Subcutaneous abdominal adipose tissue (tissue), 5 donors: ENCODE measurements at regions not wholly inside any gene's neighbourhood (a gene's known extent, or its start where the extent isn't known, plus 50 kb on each side); places are given as distances from the start of the nearest gene placed in this dataset.
"Not testable (repeated sequence)": the region's sequence is repeated elsewhere in the genome, so short reads cannot be mapped to it uniquely, and the experiment has no call there.

Experiments
- H3K27ac ChIP-seq: one replicate; pipeline ENCODE4 v1.7.0; 2013; ENCODE audit warnings: low read depth, mild to moderate bottlenecking, inconsistent platforms, low read length, moderate library complexity
- H3K27me3 ChIP-seq, 5 donors: one replicate each; pipeline ENCODE4 v1.7.0; 2013; ENCODE audit warnings: low read length in 5 of 5, inconsistent platforms in 1 of 5; ENCODE audit not compliant: control insufficient read depth in 5 of 5, insufficient read depth in 4 of 5
- H3K36me3 ChIP-seq, 5 donors: one replicate each; pipeline ENCODE4 v1.7.0; 2013; ENCODE audit warnings: low read length in 5 of 5; ENCODE audit not compliant: control insufficient read depth in 5 of 5, insufficient read depth in 5 of 5
- H3K4me1 ChIP-seq, 5 donors: one replicate each; pipeline ENCODE4 v1.7.0; 2013; ENCODE audit warnings: low read length in 5 of 5, mild to moderate bottlenecking in 3 of 5, moderate library complexity in 1 of 5; ENCODE audit not compliant: control insufficient read depth in 5 of 5, insufficient read depth in 5 of 5
- H3K4me3 ChIP-seq, 5 donors: one replicate each; pipeline ENCODE4 v1.7.0; 2013; ENCODE audit warnings: low read length in 5 of 5, low read depth in 1 of 5
- H3K9ac ChIP-seq, 5 donors: one replicate each; pipeline ENCODE4 v1.7.0; 2013; ENCODE audit warnings: low read length in 5 of 5, mild to moderate bottlenecking in 4 of 5, moderate library complexity in 3 of 5
- H3K9me3 ChIP-seq, 5 donors: one replicate each; pipeline ENCODE4 v1.7.0; 2013; ENCODE audit warnings: low read length in 5 of 5; ENCODE audit not compliant: control insufficient read depth in 5 of 5
- donor health status: healthy.
- donor health status: healthy.
- donor health status: healthy.
- donor health status: healthy.
- donor health status: healthy.

DNA sequence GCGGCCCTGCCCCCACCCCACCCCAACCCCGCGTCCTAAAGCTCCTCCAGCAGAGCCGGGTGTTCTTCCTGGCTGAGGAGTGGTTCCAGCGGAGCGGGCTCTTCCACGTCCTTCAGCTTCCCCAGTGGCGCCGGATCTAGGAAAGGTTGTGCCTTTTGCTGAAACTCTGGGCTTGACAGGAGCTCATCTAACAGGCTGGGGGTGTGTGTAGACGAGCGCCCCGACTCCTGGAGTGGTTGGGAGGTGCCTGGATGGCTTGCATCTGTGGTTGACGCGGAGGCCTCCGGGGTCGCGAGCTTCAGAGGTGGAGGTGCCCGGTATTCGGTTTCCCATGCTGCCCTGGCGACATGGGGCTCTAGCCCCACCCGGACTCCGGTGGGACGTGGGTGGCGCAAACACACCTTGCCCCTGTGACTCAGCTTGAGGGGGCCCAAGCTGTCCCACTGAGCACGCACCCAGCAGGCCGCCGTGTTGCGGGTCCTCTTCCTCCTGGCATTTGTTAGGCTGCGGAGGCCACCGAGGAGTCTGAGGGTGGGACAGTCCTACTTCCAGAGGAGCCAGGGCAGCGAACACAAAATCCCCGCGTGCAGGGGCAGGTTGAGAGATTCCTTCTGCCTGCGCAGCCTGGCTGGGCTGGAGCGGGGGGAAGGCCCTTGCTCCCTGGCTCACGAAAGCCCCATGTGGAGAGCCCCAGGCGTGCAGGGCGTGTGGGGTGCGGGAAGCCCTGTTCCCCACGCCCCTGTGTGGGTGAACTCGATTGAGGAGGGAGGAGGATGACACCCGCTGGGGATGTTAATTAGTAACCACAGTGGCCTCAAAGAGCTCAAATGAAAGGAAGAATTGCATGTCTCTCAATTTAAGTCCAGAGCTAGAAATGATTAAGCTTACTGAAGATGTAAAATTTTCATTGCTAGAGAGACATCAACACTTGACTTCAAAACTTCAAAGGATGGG, 3921.7 kb upstream of the OR11H1 start:
- not testable (repeated sequence) for H3K27ac ChIP-seq, H3K9ac ChIP-seq, H3K27me3 ChIP-seq, H3K36me3 ChIP-seq, H3K4me1 ChIP-seq
- Histone ChIP-seq H3K4me3 (peak overlapping the region in 1 of 5 donors; percentile 2), H3K9me3 (peaks cover 0 to 33% (median 17%) of the 10 kb centered on the region in 5 donors)

DNA sequence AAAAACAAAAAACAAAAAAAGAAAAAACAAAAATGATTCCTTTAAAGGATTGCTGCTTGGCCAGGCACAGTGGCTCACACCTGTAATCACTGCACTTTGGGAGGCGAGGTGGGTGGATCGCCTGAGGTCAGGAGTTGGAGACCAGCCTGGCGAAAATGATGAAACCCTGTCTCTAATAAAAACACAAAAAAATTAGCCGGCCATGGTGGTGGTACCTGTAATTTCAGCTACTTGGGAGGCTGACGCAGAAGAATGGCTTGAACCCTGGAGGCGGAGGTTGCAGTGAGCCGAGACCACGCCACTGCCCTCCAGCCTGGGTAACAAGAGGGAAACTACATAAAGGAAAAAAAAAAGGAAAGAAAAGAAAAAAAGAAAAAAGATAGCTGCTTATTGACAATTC, 3920.8 kb upstream of the OR11H1 start:
- H3K27ac ChIP-seq, H3K4me1 ChIP-seq, H3K36me3 ChIP-seq, H3K9ac ChIP-seq, H3K27me3 ChIP-seq: not testable (repeated sequence)
- Histone ChIP-seq H3K9me3 (peaks cover 0 to 35% (median 23%) of the 10 kb centered on the region in 5 donors), H3K4me3 (peak overlapping the region in 1 of 5 donors; percentile 2)

DNA sequence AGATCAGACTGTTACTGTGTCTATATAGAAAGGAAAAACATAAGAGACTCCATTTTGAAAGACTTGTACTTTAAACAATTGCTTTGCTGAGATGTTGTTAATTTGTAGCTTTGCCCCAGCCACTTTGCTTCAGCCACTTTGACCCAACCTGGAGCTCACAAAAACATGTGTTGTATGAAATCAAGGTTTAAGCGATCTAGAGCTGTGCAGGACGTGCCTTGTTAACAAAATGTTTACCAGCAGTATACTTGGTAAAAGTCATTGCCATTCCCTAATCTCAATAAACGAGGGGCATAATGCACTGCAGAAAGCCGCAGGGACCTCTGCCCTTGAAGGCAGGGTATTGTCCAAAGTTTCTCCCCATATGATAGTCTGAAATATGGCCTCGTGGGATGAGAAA, 3919.5 kb upstream of the OR11H1 start:
- not testable (repeated sequence) for H3K27me3 ChIP-seq, H3K9ac ChIP-seq, H3K36me3 ChIP-seq, H3K4me3 ChIP-seq, H3K27ac ChIP-seq, H3K4me1 ChIP-seq
- H3K9me3 ChIP-seq, result peaks cover 0 to 44% (median 25%) of the 10 kb centered on the region in 5 donors

GRCh38 chr22:11609193-11609592, 3918.8 kb upstream of the OR11H1 start:
- H3K27me3 ChIP-seq, H3K9ac ChIP-seq, H3K4me3 ChIP-seq, H3K36me3 ChIP-seq, H3K27ac ChIP-seq, H3K4me1 ChIP-seq: not testable (repeated sequence)
- peaks cover 0 to 47% (median 28%) of the 10 kb centered on the region in 5 donors for H3K9me3 ChIP-seq

GRCh38 chr22:11611280-11611679, 3916.7 kb upstream of the OR11H1 start:
- H3K27me3 ChIP-seq, H3K4me1 ChIP-seq, H3K9ac ChIP-seq, H3K27ac ChIP-seq, H3K4me3 ChIP-seq, H3K36me3 ChIP-seq: not testable (repeated sequence)
- peaks cover 0 to 40% (median 13%) of the 10 kb centered on the region in 5 donors for H3K9me3 ChIP-seq

DNA sequence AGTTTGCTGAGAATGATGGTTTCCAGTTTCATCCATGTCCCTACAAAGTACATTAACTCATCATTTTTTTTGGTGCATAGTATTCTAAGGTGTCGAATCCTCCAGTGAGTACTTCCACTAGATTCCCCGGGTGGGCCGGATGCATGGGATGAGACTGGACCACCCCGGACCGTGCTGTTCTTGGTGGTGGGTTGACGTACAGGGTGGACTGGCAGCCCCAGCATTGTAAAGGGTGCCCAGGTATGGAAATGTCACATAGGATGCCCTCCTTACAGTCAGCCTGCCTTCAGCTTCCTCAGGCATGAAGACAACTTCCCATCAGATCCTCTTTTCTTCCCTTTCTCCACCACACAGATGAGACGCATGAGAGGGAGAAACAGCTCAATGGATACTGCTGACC, 3916.1 kb upstream of the OR11H1 start:
- H3K9me3 ChIP-seq, result peaks cover 0 to 39% (median 10%) of the 10 kb centered on the region in 5 donors
- H3K4me1 ChIP-seq, result not testable (repeated sequence)

GRCh38 chr22:11613081-11613897, 3914.7 kb upstream of the OR11H1 start:
- peaks cover 0 to 43% (median 19%) of the 10 kb centered on the region in 5 donors for H3K9me3 ChIP-seq
- not testable (repeated sequence) for H3K4me1 ChIP-seq, H3K9ac ChIP-seq, H3K36me3 ChIP-seq, H3K4me3 ChIP-seq, H3K27ac ChIP-seq, H3K27me3 ChIP-seq

More for the DNA sequence above, 3916.1 kb upstream of the OR11H1 start:
- H3K4me3 ChIP-seq, H3K27ac ChIP-seq, H3K9ac ChIP-seq, H3K36me3 ChIP-seq, H3K27me3 ChIP-seq: not testable (repeated sequence)

DNA sequence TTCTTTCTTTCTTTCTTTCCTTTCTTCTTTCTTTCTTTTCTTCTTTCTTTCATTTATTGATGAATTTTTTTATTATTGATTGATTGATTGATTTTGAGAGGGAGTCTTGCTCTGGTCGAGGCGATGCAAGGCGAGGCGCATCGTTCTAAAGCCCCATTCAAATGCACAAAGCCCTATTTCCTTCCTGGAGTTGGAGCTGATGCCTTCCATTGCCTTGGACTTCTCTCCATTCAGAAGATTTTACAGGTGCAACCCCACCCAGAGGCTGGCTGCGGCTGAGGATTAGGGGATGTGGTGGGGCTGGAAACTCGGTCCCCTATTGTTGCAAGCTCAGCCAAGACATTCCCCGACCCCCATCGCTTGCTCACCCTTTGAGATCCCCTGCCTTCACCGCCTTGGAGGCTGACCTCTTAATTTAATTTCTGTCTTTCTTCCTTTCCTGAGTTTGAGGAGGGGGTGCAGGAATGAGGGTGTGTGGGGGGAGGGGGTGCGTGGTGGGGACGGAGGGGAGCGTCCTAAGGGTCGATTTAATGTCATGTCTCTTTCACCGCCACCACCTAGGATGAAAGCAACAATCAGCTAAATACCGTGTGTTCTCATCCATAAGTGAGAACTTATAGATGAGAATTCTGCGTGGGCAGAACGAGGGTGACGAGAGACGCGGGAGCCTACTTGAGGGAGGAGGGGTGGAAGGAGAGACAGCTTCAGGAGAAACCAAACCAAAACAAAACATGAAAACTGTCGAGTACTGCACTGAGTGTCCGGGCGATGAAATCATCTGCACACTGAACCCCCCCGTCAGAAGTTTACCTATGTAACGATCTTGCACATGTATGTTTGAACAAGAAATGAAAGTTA, 3913.9 kb upstream of the OR11H1 start:
- Histone ChIP-seq H3K27ac (no peak overlapping the region), H3K4me3 (no peak overlapping the region), H3K9ac (no peak overlapping the region), H3K36me3 (no peaks in the 10 kb centered on the region), H3K9me3 (peaks cover 0 to 43% (median 19%) of the 10 kb centered on the region in 5 donors), H3K4me1 (no peaks in the 10 kb centered on the region), H3K27me3 (no peaks in the 10 kb centered on the region)

- peaks cover 0 to 51% (median 21%) of the 10 kb centered on the region in 5 donors for H3K9me3 ChIP-seq
- H3K27me3 ChIP-seq, H3K4me1 ChIP-seq: not testable (repeated sequence)
Measured at GRCh38 chr22:11614798-11615433, 3913.1 kb upstream of the OR11H1 start.

More at GRCh38 chr22:11614798-11615433, 3913.1 kb upstream of the OR11H1 start:
- H3K36me3 ChIP-seq, H3K4me3 ChIP-seq, H3K9ac ChIP-seq, H3K27ac ChIP-seq: not testable (repeated sequence)
